OCI-LY7 (cell line): ENCODE measurements at regions not wholly inside any gene's neighbourhood (a gene's known extent, or its start where the extent isn't known, plus 50 kb on each side); places are given as distances from the start of the nearest gene placed in this dataset.

Source experiments
- BruUV-seq: library from RNA; stranded (reverse); fragments of 400-500 nt; replicated peaks from 2 replicates; lab custom pipeline; 2021; lab: Mats Ljungman, UMichigan
- CTCF ChIA-PET: fragments of 300-600 bp; sonication (Branson Sonifier 250); formaldehyde crosslinking; loops from one replicate; lab custom pipeline; 2022; ENCODE audit warnings: antibody characterized with exemption; ENCODE audit not compliant: unreplicated experiment; lab: Charles Lee
- POLR2A ChIA-PET: fragments of 300-600 bp; sonication (Branson Sonifier 250); formaldehyde crosslinking; loops from one replicate; lab custom pipeline; 2022; ENCODE audit warnings: antibody characterized with exemption; lab: Charles Lee
- DNase-seq: peaks from one replicate; pipeline ENCODE4 v3.0.0-alpha.2; 2015; ENCODE audit warnings: low spot score
- H2AFZ ChIP-seq: fragments of 200-600 bp; sonication (generic), shearing (Covaris generic); 2 replicates; pipeline ENCODE4 v1.6.1; 2014; ENCODE audit warnings: mild to moderate bottlenecking, antibody characterized with exemption, low read length, moderate library complexity
- H3K27ac ChIP-seq: fragments of 200-600 bp; sonication (generic); 2 replicates; pipeline ENCODE4 v1.5.1; 2014; ENCODE audit warnings: mixed run types, low read depth, mild to moderate bottlenecking, moderate library complexity, low read length, inconsistent platforms; ENCODE audit not compliant: poor library complexity, severe bottlenecking
- H3K36me3 ChIP-seq: fragments of 200-600 bp; sonication (generic); 2 replicates; pipeline ENCODE4 v1.6.1; 2014; ENCODE audit warnings: mild to moderate bottlenecking, antibody characterized with exemption, low read length, moderate library complexity, mixed read lengths; ENCODE audit not compliant: insufficient read depth
- H3K4me1 ChIP-seq: fragments of 200-600 bp; sonication (generic); 2 replicates; pipeline ENCODE4 v1.5.1; 2014; ENCODE audit warnings: mild to moderate bottlenecking, low read length; ENCODE audit not compliant: insufficient read depth, poor library complexity, severe bottlenecking
- H3K4me2 ChIP-seq: fragments of 200-600 bp; sonication (generic); 2 replicates; pipeline ENCODE4 v1.6.1; 2014; ENCODE audit warnings: mild to moderate bottlenecking, low read length
- H3K4me3 ChIP-seq: fragments of 200-600 bp; sonication (generic); 2 replicates; pipeline ENCODE4 v1.5.1; 2014; ENCODE audit warnings: mild to moderate bottlenecking, low read depth, low read length; ENCODE audit not compliant: poor library complexity, severe bottlenecking
- H3K79me2 ChIP-seq: fragments of 200-600 bp; sonication (generic); 2 replicates; pipeline ENCODE4 v1.6.1; 2016; ENCODE audit warnings: low read depth, mild to moderate bottlenecking, low read length, moderate library complexity, mixed read lengths; ENCODE audit not compliant: insufficient read depth
- H3K9me2 ChIP-seq: fragments of 200-600 bp; sonication (generic); 2 replicates; pipeline ENCODE4 v1.6.1; 2016; ENCODE audit warnings: mild to moderate bottlenecking, low read length, mixed read lengths; ENCODE audit not compliant: insufficient read depth
- H3K9me3 ChIP-seq: fragments of 200-600 bp; sonication (generic); 2 replicates; pipeline ENCODE4 v1.6.1; 2014; ENCODE audit warnings: mild to moderate bottlenecking, mixed run types, low read length, mixed read lengths
- H4K20me1 ChIP-seq: fragments of 200-600 bp; sonication (generic); 2 replicates; pipeline ENCODE4 v1.6.1; 2014; ENCODE audit warnings: mild to moderate bottlenecking, antibody characterized with exemption, low read length, moderate library complexity, mixed read lengths; ENCODE audit not compliant: insufficient read depth
- EZH2phosphoT487 ChIP-seq: fragments of 200-600 bp; sonication (generic); IDR thresholded peaks from 2 replicates; pipeline ENCODE4 v1.6.1; 2018; ENCODE audit warnings: low read depth, borderline replicate concordance, mild to moderate bottlenecking, mixed run types, antibody characterized with exemption, low read length, moderate library complexity, mixed read lengths
- intact Hi-C: fragments of 100-400 bp; cut with micrococcal nuclease; formaldehyde crosslinking; loops from one replicate; pipeline ENCODE4 v1.10.0; 2022; ENCODE audit not compliant: unreplicated experiment
- TF ChIP-seq, protein P1 (sequence below): fragments of 200-600 bp; sonication (generic); conservative IDR thresholded peaks from 2 replicates; pipeline ENCODE4 v1.5.1; 2014; ENCODE audit warnings: mild to moderate bottlenecking, antibody characterized with exemption, low read length, moderate library complexity, mixed read lengths

DNA sequence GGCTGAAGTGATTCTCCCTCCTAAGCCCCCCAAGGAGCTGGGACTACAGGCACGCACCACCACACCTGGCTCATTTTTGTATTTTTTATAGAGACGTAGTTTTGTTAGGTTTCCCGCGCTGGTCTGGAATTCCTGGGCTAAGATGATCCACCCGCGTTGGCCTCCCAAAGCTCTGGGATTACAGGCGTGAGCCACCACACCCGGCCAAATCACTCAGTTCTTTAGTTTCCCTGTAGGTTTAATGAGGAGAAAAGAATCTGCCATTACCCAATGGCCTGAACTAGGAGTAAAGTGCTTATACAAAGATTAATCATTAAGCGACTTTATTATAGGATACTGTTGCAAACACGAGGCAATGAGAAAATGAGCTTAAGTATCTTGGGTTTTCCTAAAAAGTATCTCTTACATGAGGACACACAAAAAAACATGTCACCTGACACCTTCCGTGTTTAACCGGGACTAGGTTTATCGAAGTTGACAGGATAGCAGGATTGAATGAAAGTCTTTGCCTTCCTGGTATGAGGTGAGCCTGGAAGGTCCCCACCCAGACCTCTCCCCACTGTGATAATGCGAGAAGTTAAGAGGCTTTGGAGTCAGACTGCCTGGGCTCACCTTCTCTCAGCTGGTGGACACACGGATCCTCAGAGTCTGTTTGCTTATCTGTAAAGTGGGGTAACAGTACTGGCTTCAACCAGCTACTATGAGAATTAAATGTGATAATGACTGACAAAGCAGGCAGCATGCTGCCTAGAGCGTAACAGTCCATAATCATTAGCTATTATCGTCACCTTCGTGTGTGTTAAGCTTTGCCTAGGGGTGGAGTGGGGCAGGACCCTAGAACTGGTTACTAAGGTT is 133.5 kb upstream of the KRAS start:
- Histone ChIP-seq H4K20me1 (no peaks in the 10 kb centered on the region), H3K4me2 (peak overlapping the region; percentile 81), H3K36me3 (no peaks in the 10 kb centered on the region), H3K27ac (no peak overlapping the region), H3K9me2 (no peaks in the 10 kb centered on the region), H3K4me1 (peaks cover 50% of the 10 kb centered on the region), H3K4me3 (peak overlapping the region; percentile 77), H3K79me2 (no peaks in the 10 kb centered on the region), H3K9me3 (no peaks in the 10 kb centered on the region), H2AFZ (no peak overlapping the region)
- TF ChIP-seq, protein P1, sequence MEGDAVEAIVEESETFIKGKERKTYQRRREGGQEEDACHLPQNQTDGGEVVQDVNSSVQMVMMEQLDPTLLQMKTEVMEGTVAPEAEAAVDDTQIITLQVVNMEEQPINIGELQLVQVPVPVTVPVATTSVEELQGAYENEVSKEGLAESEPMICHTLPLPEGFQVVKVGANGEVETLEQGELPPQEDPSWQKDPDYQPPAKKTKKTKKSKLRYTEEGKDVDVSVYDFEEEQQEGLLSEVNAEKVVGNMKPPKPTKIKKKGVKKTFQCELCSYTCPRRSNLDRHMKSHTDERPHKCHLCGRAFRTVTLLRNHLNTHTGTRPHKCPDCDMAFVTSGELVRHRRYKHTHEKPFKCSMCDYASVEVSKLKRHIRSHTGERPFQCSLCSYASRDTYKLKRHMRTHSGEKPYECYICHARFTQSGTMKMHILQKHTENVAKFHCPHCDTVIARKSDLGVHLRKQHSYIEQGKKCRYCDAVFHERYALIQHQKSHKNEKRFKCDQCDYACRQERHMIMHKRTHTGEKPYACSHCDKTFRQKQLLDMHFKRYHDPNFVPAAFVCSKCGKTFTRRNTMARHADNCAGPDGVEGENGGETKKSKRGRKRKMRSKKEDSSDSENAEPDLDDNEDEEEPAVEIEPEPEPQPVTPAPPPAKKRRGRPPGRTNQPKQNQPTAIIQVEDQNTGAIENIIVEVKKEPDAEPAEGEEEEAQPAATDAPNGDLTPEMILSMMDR: no peak
- TF ChIP-seq EZH2phosphoT487: no peak
- CTCF ChIA-PET: interaction anchor here (0.5 kb wide), 1 partner anchor 508 kb away, joined by 3 read pairs; no protein-coding TSS in a partner anchor
- POLR2A ChIA-PET: interaction anchor here (0.6 to 3.0 kb wide), 12 partner anchors 17 to 239 kb away, joined by 3 to 14 read pairs (median 4); partner anchors contain the start of gene KRAS
- DNase-seq: no peak
- intact Hi-C loops: no loop called here
- no TSS peak for BruUV-seq

GRCh38 chr12:25382311-25383106 is 131.8 kb upstream of the KRAS start:
- peak overlapping the region; percentile 47 for H3K4me2 ChIP-seq
- no peak overlapping the region for H3K27ac ChIP-seq
- no peaks in the 10 kb centered on the region for H3K9me3 ChIP-seq
- intact Hi-C loops: no loop called here
- no peaks in the 10 kb centered on the region for H3K36me3 ChIP-seq
- no TSS peak for BruUV-seq
- peak; percentile 52 for DNase-seq
- H3K4me3 ChIP-seq: no peak overlapping the region
- TF ChIP-seq, protein P1: no peak
- peak overlapping the region; percentile 45 for H2AFZ ChIP-seq
- H4K20me1 ChIP-seq: no peaks in the 10 kb centered on the region
- CTCF ChIA-PET: no interaction called here
- POLR2A ChIA-PET: interaction anchor here (0.7 to 3.0 kb wide), 8 partner anchors 10 to 148 kb away, joined by 3 to 14 read pairs (median 4); partner anchors contain the start of gene KRAS
- H3K9me2 ChIP-seq: no peaks in the 10 kb centered on the region
- H3K4me1 ChIP-seq: peaks cover 40% of the 10 kb centered on the region
- H3K79me2 ChIP-seq: no peaks in the 10 kb centered on the region
